GM18498 (cell line): ENCODE measurements at regions not wholly inside any gene's neighbourhood (a gene's known extent, or its start where the extent isn't known, plus 50 kb on each side); places are given as distances from the start of the nearest gene placed in this dataset.
"Not testable (repeated sequence)": the region's sequence is repeated elsewhere in the genome, so short reads cannot be mapped to it uniquely, and the experiment has no call there.

Experiments
- ATAC-seq: cut with Tn5 transposase; IDR thresholded peaks from one replicate; pipeline ENCODE4 v1.9.1; 2021; ENCODE audit warnings: mild to moderate bottlenecking, moderate library complexity; ENCODE audit not compliant: unreplicated experiment

- ATAC-seq = not testable (repeated sequence)
These were observed 66.5 kb upstream of the IKBKE start for GRCh38 chr1:206403612-206404307.

DNA sequence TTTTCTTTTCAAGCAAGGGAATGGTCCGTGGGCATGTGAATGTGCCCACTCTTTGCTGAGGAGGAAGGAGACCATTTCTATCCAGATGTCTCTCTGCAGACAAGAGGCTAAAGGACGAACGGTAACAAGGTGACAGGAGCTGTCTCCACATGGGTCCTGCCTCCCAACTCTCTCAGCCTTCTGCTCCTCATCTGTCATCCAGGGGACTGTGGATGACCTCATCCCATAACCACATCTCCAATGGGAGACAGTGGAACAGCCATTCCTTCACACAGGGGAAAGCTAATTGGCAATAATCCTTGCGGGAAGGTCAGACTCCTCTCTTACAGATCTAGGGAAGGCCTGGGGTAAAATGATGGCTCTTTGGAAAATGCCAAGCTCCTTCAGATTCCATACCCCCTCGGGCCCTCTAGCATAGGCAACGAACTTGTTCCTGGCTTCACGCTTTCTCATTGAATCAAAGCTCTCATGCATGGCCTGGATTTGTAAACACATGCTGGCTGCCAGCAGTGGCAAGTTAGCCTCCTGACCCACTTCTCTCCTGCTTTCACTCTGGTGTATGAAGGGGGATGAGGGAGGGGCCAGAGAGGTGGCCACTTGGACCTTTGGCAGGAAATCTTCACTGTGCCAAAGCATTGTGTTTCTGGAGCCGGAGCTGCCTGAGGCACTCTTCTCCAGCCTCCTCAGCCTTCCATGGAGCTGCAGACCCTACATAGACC lies 65.8 kb upstream of the IKBKE start:
- ATAC-seq = not testable (repeated sequence)

DNA sequence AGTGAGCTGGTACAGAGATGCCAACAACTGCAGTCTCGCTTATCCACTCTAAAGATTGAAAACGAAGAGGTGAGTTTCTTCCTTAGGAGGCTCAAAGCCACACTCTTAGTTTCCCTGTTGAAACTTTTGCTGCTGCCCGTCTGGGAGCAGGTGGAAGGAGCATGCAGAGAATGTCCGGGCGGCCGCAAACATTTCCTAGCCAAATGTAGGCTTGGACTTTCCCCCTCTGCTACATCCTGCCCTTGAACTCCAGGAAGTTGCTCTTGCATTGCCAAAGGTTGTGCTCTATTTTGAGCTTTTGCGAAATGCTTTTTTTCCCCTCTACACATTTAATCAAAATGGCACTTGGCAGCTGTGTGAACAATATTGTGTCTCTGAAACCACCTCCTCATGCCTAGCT lies 65.0 kb upstream of the IKBKE start:
- ATAC-seq = not testable (repeated sequence)

DNA sequence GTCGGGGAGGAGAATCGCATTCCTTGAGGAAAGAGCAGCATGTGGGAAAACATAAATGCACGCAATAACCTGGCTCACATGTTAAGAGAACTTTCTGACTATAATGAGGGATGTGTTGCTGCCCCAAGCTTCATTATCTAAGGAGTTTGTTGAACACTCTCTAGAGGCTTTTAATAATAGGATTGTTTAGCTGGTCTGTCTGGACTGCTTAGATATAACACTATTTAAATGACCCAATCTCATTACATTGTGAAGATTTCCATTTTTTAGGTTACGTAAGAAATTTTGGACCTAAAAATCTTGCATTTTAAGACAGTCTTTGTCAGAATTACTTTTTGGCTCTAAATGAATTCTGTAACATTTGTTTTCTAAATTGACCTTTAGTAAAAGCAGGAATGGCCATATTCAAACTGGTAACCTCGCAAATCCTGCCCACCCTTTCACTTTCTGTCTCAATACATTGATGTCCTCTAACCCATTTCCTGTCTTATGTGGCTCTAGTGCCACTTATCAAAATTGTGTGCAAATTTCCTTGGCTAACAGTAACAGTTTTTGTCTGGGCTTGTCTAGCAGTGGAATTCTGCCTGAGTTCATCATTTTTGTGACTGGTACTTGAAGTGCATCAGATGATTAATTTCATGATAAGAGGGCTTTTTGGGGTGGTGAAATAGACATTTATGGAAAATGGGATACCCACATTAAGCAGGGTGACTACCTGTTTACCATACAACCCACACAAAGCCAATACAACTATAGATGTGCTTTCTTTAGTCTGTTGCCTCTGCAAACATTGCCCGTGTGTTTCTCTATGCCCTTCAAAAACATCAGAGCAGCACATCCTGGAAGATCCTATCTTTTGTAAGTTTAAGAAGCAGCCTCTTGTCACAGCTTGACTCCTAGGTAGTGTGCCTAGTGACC lies 61.6 kb upstream of the IKBKE start:
- ATAC-seq = not testable (repeated sequence)

DNA sequence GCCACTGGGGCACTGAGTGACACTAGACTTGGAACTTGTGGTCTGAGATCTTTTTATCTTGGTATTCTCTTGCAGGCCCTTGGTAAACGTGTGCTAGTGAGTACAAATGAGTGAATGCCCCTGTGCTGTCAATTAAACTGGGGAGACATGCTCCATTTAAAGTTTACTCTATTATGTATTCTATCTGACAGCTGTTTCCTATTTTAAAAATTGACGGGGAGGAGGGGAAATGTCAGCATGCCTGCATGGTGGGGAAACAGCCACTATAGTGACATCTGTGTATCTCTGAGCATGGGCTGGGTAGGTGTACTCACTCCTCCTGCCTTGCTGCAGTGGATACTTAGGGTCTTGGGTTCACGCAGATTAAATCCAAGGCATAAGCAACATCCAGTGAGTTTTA lies 59.0 kb upstream of the IKBKE start:
- no peak for ATAC-seq

- ATAC-seq = no peak
These were observed 54.3 kb upstream of the IKBKE start for GRCh38 chr1:206415942-206416341.

- ATAC-seq = no peak
These were observed 52.3 kb upstream of the IKBKE start for GRCh38 chr1:206417774-206418614.

DNA sequence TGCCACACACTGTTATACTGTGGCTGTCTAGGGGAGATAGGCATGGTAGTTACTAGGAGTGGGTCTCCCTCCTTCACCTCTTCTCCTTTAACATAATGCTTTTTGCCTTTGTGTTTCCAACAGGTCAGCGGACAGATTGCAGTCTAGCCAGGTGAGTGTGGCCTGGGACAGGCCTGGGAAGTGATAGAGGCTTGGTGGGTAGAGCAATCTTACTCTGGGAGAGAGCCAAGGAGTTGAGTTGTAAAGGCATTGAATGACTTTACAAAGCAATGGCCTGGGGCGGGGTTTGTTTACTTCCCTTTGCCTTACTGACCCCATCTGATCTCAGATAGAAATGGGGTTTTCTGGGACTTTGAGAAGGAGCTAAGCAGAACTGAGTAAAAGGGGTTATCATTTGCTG lies 51.0 kb upstream of the IKBKE start:
- ATAC-seq = no peak

- no peak for ATAC-seq
These were observed 50.5 kb upstream of the IKBKE start for GRCh38 chr1:206419783-206420182.

GRCh38 chr1:206420471-206420870 lies 49.8 kb upstream of the IKBKE start:
- ATAC-seq = no peak
